Endothelial cell of umbilical vein (primary cell): ENCODE measurements at regions not wholly inside any gene's neighbourhood (a gene's known extent, or its start where the extent isn't known, plus 50 kb on each side); places are given as distances from the start of the nearest gene placed in this dataset.

Source experiments
- BruUV-seq: library from RNA; stranded (reverse); fragments of 400-500 nt; replicated peaks from 2 replicates; lab custom pipeline; 2021; lab: Mats Ljungman, UMichigan
- CTCF ChIA-PET: fragments of 300-600, 350-600 bp; sonication (Branson Sonifier 250); formaldehyde crosslinking; loops from one replicate; lab custom pipeline; 2021; ENCODE audit warnings: antibody characterized with exemption, inconsistent platforms; lab: Charles Lee
- POLR2A ChIA-PET: fragments of 300-600, 350-600 bp; sonication (Branson Sonifier 250); formaldehyde crosslinking; loops from one replicate; lab custom pipeline; 2021; ENCODE audit warnings: antibody characterized with exemption, inconsistent platforms; lab: Charles Lee
- DNase-seq: peaks from one replicate; pipeline ENCODE4 v3.0.0-alpha.2; 2011; ENCODE audit warnings: low read depth, low spot score
- FAIRE-seq: peaks from 2 replicates; lab custom pipeline; 2011; peaks lifted over from hg19 to GRCh38; lab: Jason Lieb, UNC
- H2AFZ ChIP-seq: 2 replicates; pipeline ENCODE4 v1.6.0; 2012; ENCODE audit warnings: low read depth, low read length, control low read depth, inconsistent platforms
- H3K27ac ChIP-seq: 2 replicates; pipeline ENCODE4 v1.5.1; 2011; ENCODE audit warnings: low read depth, mild to moderate bottlenecking, control low read depth, low read length, moderate library complexity; ENCODE audit not compliant: insufficient read depth
- H3K27me3 ChIP-seq, 2 experiments: 2 replicates each; pipeline versions ENCODE4 v1.6.0 to v1.6.1; 2011; ENCODE audit warnings: low read length in 2 of 2, mixed read lengths in 1 of 2; ENCODE audit not compliant: control insufficient read depth in 2 of 2, insufficient read depth in 2 of 2
- H3K36me3 ChIP-seq, 2 experiments: 2 replicates in 1 of 2; 3 replicates in 1 of 2; pipeline ENCODE4 v1.5.1; 2011; ENCODE audit warnings: low read length in 2 of 2, mild to moderate bottlenecking in 1 of 2, moderate library complexity in 1 of 2; ENCODE audit not compliant: control insufficient read depth in 2 of 2, insufficient read depth in 2 of 2; ENCODE audit errors: extremely low read depth in 1 of 2
- H3K4me1 ChIP-seq: 3 replicates; pipeline ENCODE4 v1.5.1; 2011; ENCODE audit warnings: mild to moderate bottlenecking, low read length; ENCODE audit not compliant: control insufficient read depth, insufficient read depth; ENCODE audit errors: extremely low read depth
- H3K4me2 ChIP-seq: 2 replicates; pipeline ENCODE4 v1.6.1; 2011; ENCODE audit warnings: low read length, control low read depth, mixed read lengths; ENCODE audit not compliant: insufficient read depth
- H3K4me3 ChIP-seq, 3 experiments: fragments of 200-600 bp in 1 of 3; sonication (generic), shearing (Covaris generic) in 1 of 3; replicated peaks in 1 of 3; 2 replicates each; pipeline ENCODE4 v1.5.1; 2011 to 2016; ENCODE audit warnings: control low read depth in 3 of 3, low read length in 3 of 3, mild to moderate bottlenecking in 2 of 3, inconsistent platforms in 1 of 3, low read depth in 1 of 3, moderate library complexity in 1 of 3; ENCODE audit not compliant: insufficient read depth in 1 of 3
- H3K79me2 ChIP-seq: 2 replicates; pipeline ENCODE4 v1.6.0; 2012; ENCODE audit warnings: low read length, inconsistent platforms; ENCODE audit not compliant: control insufficient read depth, insufficient read depth
- H3K9ac ChIP-seq: replicated peaks from 2 replicates; pipeline ENCODE3; 2011; ENCODE audit warnings: low read length, control low read depth; ENCODE audit not compliant: insufficient read depth; ENCODE audit errors: extremely low read depth
- H3K9me1 ChIP-seq: replicated peaks from 3 replicates; pipeline ENCODE4 v1.6.0; 2011; ENCODE audit warnings: mild to moderate bottlenecking, low read length; ENCODE audit not compliant: control insufficient read depth, insufficient read depth; ENCODE audit errors: extremely low read depth
- H3K9me3 ChIP-seq: replicated peaks from 2 replicates; pipeline ENCODE4 v1.5.1; 2012; ENCODE audit warnings: low read length, inconsistent platforms; ENCODE audit not compliant: control insufficient read depth, insufficient read depth
- H4K20me1 ChIP-seq: replicated peaks from 2 replicates; pipeline ENCODE3; 2011; ENCODE audit warnings: mild to moderate bottlenecking, low read length; ENCODE audit not compliant: control insufficient read depth, insufficient read depth; ENCODE audit errors: extremely low read depth
- CTCF ChIP-seq, 2 donors: IDR thresholded peaks; 1 replicate in 1 of 2; 2 replicates in 1 of 2; pipeline ENCODE4 v1.5.1; 2011; ENCODE audit warnings: low read length in 2 of 2, mild to moderate bottlenecking in 2 of 2, moderate library complexity in 2 of 2, control low read depth in 1 of 2, inconsistent platforms in 1 of 2, low read depth in 1 of 2; ENCODE audit not compliant: insufficient read depth in 1 of 2; ENCODE audit errors: extremely low read depth in 1 of 2
- EZH2 ChIP-seq: IDR thresholded peaks from 2 replicates; pipeline ENCODE4 v1.6.1; 2012; ENCODE audit warnings: borderline replicate concordance, low read depth, mild to moderate bottlenecking, moderate library complexity, low read length, inconsistent platforms; ENCODE audit not compliant: severe bottlenecking
- FOS ChIP-seq: IDR thresholded peaks from 2 replicates; pipeline ENCODE4 v1.6.1; 2011; ENCODE audit warnings: mild to moderate bottlenecking, low read length, moderate library complexity, borderline replicate concordance; ENCODE audit not compliant: insufficient read depth
- GATA2 ChIP-seq: IDR thresholded peaks from 2 replicates; pipeline ENCODE4 v1.7.0; 2011; ENCODE audit warnings: low read depth, mild to moderate bottlenecking, moderate library complexity, mixed read lengths, low read length; ENCODE audit not compliant: insufficient read length, insufficient read depth
- JUN ChIP-seq: IDR thresholded peaks from 2 replicates; pipeline ENCODE4 v1.6.1; 2011; ENCODE audit warnings: borderline replicate concordance, low read depth; ENCODE audit not compliant: insufficient read length, insufficient read depth
- MYC ChIP-seq: IDR thresholded peaks from one replicate; pipeline ENCODE4 v1.6.1; 2011; ENCODE audit warnings: mild to moderate bottlenecking, low read depth, low read length
- POLR2A ChIP-seq: IDR thresholded peaks from 2 replicates; pipeline ENCODE4 v1.6.1; 2012; ENCODE audit warnings: low read depth, mild to moderate bottlenecking, control low read depth, low read length
- POLR2AphosphoS5 ChIP-seq: IDR thresholded peaks from 2 replicates; pipeline ENCODE4 v1.6.1; 2012; ENCODE audit warnings: low read depth, mild to moderate bottlenecking, control low read depth, low read length, moderate library complexity; ENCODE audit not compliant: insufficient read depth
- dilution Hi-C: fragments of 300-500 bp; cut with MboI; formaldehyde crosslinking; loops from one replicate; pipeline ENCODE4 v1.15.0; 2019; ENCODE audit warnings: low sequenced_read_pairs; ENCODE audit not compliant: extremely low pct_ligation_motif_present
- intact Hi-C: fragments of 100-400 bp; cut with micrococcal nuclease; formaldehyde crosslinking; loops from one replicate; pipeline ENCODE4 v1.10.0; 2022
- TF ChIP-seq, protein P1 (sequence below): IDR thresholded peaks from 2 replicates; pipeline ENCODE4 v1.6.1; 2011; ENCODE audit not compliant: insufficient read depth, insufficient read length

GRCh38 chr22:49369726-49370626 lies 457.7 kb downstream of the BRD1 start:
- Histone ChIP-seq H3K9ac (no peak overlapping the region), H4K20me1 (no peaks in the 10 kb centered on the region), H3K27me3 (no peaks in the 10 kb centered on the region), H3K4me3 (no peak overlapping the region), H3K79me2 (no peaks in the 10 kb centered on the region), H3K9me3 (peaks cover 17% of the 10 kb centered on the region), H3K36me3 (no peaks in the 10 kb centered on the region), H3K4me1 (no peaks in the 10 kb centered on the region), H3K27ac (no peak overlapping the region), H3K9me1 (no peaks in the 10 kb centered on the region), H3K4me2 (no peak overlapping the region), H2AFZ (no peak overlapping the region)
- ChIA-PET POLR2A (no interaction called here), CTCF (no interaction called here)
- DNase-seq (no peak), FAIRE-seq (no peak)
- TF ChIP-seq MYC (no peak), POLR2AphosphoS5 (no peak), CTCF (IDR thresholded peaks at IDR 0.05; ENCODE audit: extremely low read depth in 1 of 2, insufficient read depth in 1 of 2, low read depth in 1 of 2, low read length in 2 of 2) (no peak), FOS (no peak), JUN (no peak), EZH2 (no peak), GATA2 (no peak), POLR2A (no peak)
- TF ChIP-seq, protein P1, sequence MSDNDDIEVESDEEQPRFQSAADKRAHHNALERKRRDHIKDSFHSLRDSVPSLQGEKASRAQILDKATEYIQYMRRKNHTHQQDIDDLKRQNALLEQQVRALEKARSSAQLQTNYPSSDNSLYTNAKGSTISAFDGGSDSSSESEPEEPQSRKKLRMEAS = no peak
- dilution Hi-C loops = no loop called here
- BruUV-seq = no TSS peak
- intact Hi-C loops = no loop called here
